ENCODE measurements at regions not wholly inside any gene's neighbourhood (a gene's known extent, or its start where the extent isn't known, plus 50 kb on each side); places are given as distances from the start of the nearest gene placed in this dataset.

DNA sequence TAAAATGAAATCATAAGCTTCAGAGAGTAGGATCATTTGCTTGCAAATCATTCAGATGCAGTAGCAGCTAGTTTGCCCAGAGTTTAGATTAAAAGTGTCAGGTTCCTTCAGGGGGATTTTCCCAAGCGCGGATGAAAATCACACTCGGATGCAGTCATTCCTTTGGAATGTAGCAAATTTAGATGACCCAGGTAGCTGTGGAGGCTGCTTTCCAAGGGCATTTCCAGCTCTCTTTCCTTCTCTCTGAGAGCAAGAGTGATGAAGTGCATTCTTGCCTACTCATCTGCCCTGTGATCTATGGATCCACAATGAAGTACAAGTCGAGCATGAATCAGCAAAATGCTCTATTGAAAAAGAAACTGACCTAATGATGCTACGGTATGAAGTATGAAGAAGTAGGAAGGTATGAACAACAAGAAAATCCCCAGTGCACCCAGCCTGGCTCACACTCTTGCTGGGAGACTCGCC, 200.2 kb downstream of the PLK2 start:
- no peaks in the 10 kb centered on the region for H3K27me3 Mint-ChIP-seq (ENCODE audit: insufficient read depth, unreplicated experiment)
- CTCF ChIA-PET = interaction anchor here (0.6 to 0.7 kb wide), 2 partner anchors 39 to 1953 kb away, joined by 4 read pairs; no protein-coding TSS in a partner anchor
- peaks cover 14% of the 10 kb centered on the region for H3K9me3 Mint-ChIP-seq (ENCODE audit: unreplicated experiment)
- Histone ChIP-seq H3K4me3 (ENCODE audit: low read depth, low read length) (no peak overlapping the region), H3K9me3 (no peaks in the 10 kb centered on the region), H3K4me1 (peaks cover 15% of the 10 kb centered on the region), H3K36me3 (ENCODE audit: control insufficient read depth, insufficient read depth, low read length) (no peaks in the 10 kb centered on the region), H3K27me3 (replicated peaks; ENCODE audit: control insufficient read depth, insufficient read depth, low read length) (no peaks in the 10 kb centered on the region)
- TF ChIP-seq, protein P1, sequence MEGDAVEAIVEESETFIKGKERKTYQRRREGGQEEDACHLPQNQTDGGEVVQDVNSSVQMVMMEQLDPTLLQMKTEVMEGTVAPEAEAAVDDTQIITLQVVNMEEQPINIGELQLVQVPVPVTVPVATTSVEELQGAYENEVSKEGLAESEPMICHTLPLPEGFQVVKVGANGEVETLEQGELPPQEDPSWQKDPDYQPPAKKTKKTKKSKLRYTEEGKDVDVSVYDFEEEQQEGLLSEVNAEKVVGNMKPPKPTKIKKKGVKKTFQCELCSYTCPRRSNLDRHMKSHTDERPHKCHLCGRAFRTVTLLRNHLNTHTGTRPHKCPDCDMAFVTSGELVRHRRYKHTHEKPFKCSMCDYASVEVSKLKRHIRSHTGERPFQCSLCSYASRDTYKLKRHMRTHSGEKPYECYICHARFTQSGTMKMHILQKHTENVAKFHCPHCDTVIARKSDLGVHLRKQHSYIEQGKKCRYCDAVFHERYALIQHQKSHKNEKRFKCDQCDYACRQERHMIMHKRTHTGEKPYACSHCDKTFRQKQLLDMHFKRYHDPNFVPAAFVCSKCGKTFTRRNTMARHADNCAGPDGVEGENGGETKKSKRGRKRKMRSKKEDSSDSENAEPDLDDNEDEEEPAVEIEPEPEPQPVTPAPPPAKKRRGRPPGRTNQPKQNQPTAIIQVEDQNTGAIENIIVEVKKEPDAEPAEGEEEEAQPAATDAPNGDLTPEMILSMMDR (IDR thresholded peaks at IDR 0.05; ENCODE audit: insufficient read depth in 1 of 2, low read depth in 1 of 2, low read length in 1 of 2, severe bottlenecking in 1 of 2, unreplicated experiment in 1 of 2) = no peak
- peak overlapping the region; percentile 75 for H3K27ac Mint-ChIP-seq (ENCODE audit: unreplicated experiment)
- BruUV-seq (replicated peaks) = no TSS peak
- no peaks in the 10 kb centered on the region for H3K36me3 Mint-ChIP-seq (ENCODE audit: insufficient read depth, unreplicated experiment)
- peak overlapping the region; percentile 28 for H3K4me3 Mint-ChIP-seq (ENCODE audit: unreplicated experiment)
- POLR2A ChIA-PET = no interaction called here
- peak; percentile 11 to 46 for DNase-seq
- H3K4me1 Mint-ChIP-seq (ENCODE audit: low read depth, unreplicated experiment) = peaks cover 12% of the 10 kb centered on the region
- intact Hi-C loops (cut with micrococcal nuclease; ENCODE audit: unreplicated experiment) = loop anchor here (1.0 kb wide), 1 partner anchor 141 kb away; no protein-coding TSS in a partner anchor

DNA sequence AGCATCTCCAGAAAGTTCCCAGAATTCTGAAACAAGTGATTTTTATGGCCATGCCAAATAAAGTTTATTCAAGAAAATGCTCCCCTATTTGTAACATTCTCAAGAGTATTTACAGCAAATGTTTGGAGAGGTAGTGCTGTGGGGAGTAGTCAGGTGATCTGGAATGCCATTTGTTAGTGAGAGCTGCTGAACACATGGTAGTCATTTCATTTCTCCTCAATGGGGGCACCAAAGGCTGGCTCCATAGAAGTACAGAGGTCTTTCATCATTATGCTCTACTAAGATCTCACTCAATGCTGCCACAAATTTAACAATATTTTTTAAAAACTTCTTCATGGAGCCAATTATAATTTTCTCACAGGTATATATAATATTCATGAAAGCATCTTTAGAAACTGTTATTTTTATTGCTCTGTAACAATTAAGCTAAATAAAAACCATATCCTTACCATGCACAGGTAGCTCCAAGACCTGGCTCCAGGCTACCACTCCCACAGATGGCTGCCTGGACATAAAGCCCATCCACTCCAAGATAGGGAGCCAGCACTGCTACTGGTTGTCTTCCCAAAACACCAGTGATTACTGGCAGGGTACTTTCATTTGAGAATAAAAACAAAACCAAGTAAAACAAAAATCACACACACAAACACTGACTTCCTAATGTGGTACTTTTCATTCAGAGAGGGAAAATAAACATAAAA, 200.8 kb downstream of the PLK2 start:
- Mint-ChIP-seq H3K9me3 (ENCODE audit: unreplicated experiment) (peaks cover 20% of the 10 kb centered on the region), H3K36me3 (ENCODE audit: insufficient read depth, unreplicated experiment) (no peaks in the 10 kb centered on the region), H3K27ac (ENCODE audit: unreplicated experiment) (peak overlapping the region; percentile 75), H3K4me1 (ENCODE audit: low read depth, unreplicated experiment) (peaks cover 16% of the 10 kb centered on the region), H3K27me3 (ENCODE audit: insufficient read depth, unreplicated experiment) (no peaks in the 10 kb centered on the region), H3K4me3 (ENCODE audit: unreplicated experiment) (peak overlapping the region; percentile 28)
- no peak overlapping the region for H3K4me3 ChIP-seq (ENCODE audit: low read depth, low read length)
- H3K36me3 ChIP-seq (ENCODE audit: control insufficient read depth, insufficient read depth, low read length) = no peaks in the 10 kb centered on the region
- H3K4me1 ChIP-seq = peaks cover 21% of the 10 kb centered on the region
- TF ChIP-seq, protein P1 (IDR thresholded peaks at IDR 0.05; ENCODE audit: insufficient read depth in 1 of 2, low read depth in 1 of 2, low read length in 1 of 2, severe bottlenecking in 1 of 2, unreplicated experiment in 1 of 2) = no peak
- intact Hi-C loops (cut with micrococcal nuclease; ENCODE audit: unreplicated experiment) = no loop called here
- no TSS peak for BruUV-seq (replicated peaks)
- ChIA-PET POLR2A (no interaction called here), CTCF (interaction anchor here (0.7 kb wide), 1 partner anchor 1953 kb away, joined by 4 read pairs; no protein-coding TSS in a partner anchor)
- H3K9me3 ChIP-seq = no peaks in the 10 kb centered on the region
- H3K27me3 ChIP-seq (replicated peaks; ENCODE audit: control insufficient read depth, insufficient read depth, low read length) = no peaks in the 10 kb centered on the region
- no peak for DNase-seq

DNA sequence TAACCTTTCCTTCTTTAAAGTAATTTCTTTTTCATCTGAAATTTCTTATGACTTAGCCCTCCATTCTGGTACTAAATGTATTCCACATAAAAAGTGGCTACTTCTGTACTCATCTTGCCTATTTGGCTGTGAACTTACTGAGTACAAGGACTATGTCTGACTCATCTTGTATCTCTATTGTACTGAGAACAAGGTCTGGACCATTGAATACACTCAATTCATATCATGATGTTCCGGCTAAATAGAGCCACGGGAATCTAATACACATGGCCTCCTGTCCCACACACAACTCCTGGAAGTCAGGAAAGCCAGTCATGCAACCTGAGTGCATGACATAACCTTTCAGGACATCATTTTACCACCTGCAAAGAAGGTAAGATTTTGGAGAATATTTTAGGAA, 203.9 kb downstream of the PLK2 start:
- Histone ChIP-seq H3K9me3 (no peaks in the 10 kb centered on the region), H3K4me1 (peaks cover 36% of the 10 kb centered on the region), H3K27me3 (replicated peaks; ENCODE audit: control insufficient read depth, insufficient read depth, low read length) (no peaks in the 10 kb centered on the region), H3K36me3 (ENCODE audit: control insufficient read depth, insufficient read depth, low read length) (no peaks in the 10 kb centered on the region), H3K4me3 (ENCODE audit: low read depth, low read length) (no peak overlapping the region)
- BruUV-seq (replicated peaks) = no TSS peak
- TF ChIP-seq, protein P1 (IDR thresholded peaks at IDR 0.05; ENCODE audit: insufficient read depth in 1 of 2, low read depth in 1 of 2, low read length in 1 of 2, severe bottlenecking in 1 of 2, unreplicated experiment in 1 of 2) = no peak
- intact Hi-C loops (cut with micrococcal nuclease; ENCODE audit: unreplicated experiment) = no loop called here
- no peak overlapping the region for H3K27ac Mint-ChIP-seq (ENCODE audit: unreplicated experiment)
- no peaks in the 10 kb centered on the region for H3K36me3 Mint-ChIP-seq (ENCODE audit: insufficient read depth, unreplicated experiment)
- H3K4me1 Mint-ChIP-seq (ENCODE audit: low read depth, unreplicated experiment) = peaks cover 31% of the 10 kb centered on the region
- no peak for DNase-seq
- ChIA-PET CTCF (no interaction called here), POLR2A (no interaction called here)
- peaks cover 21% of the 10 kb centered on the region for H3K9me3 Mint-ChIP-seq (ENCODE audit: unreplicated experiment)
- no peak overlapping the region for H3K4me3 Mint-ChIP-seq (ENCODE audit: unreplicated experiment)
- no peaks in the 10 kb centered on the region for H3K27me3 Mint-ChIP-seq (ENCODE audit: insufficient read depth, unreplicated experiment)
